Activated CD4-positive, alpha-beta T cell treated with anti-CD3 and anti-CD28 coated beads, Interleukin-2, amount 50 U/mL, for 4 hours (primary cell): ENCODE measurements at regions not wholly inside any gene's neighbourhood (a gene's known extent, or its start where the extent isn't known, plus 50 kb on each side); places are given as distances from the start of the nearest gene placed in this dataset.
A peak's percentile ranks its signal among the peaks of the same experiment; 100 is the strongest.

Source experiments
- DNase-seq, 2 experiments: peaks; one replicate each; pipeline ENCODE4 v3.0.0-alpha.2; 2020

GRCh38 chr4:104811727-104812126 lies 317.0 kb upstream of the CXXC4 start:
- no peak for DNase-seq

GRCh38 chr4:104815665-104816064 lies 321.0 kb upstream of the CXXC4 start:
- DNase-seq: no peak

- DNase-seq: no peak
Measured at GRCh38 chr4:104818579-104818978, 323.9 kb upstream of the CXXC4 start.

GRCh38 chr4:104826171-104826570 lies 320.5 kb upstream of the TET2 start:
- no peak for DNase-seq

GRCh38 chr4:104829761-104830160 lies 316.9 kb upstream of the TET2 start:
- DNase-seq: no peak

- DNase-seq: no peak
Measured at GRCh38 chr4:104848597-104849225, 298.0 kb upstream of the TET2 start.

- DNase-seq: no peak
Measured at GRCh38 chr4:104859601-104860237, 287.0 kb upstream of the TET2 start.

- DNase-seq: peak; percentile 12 to 18
Measured at GRCh38 chr4:104860238-104861123, 286.2 kb upstream of the TET2 start.

GRCh38 chr4:104866809-104867208 lies 279.9 kb upstream of the TET2 start:
- DNase-seq: no peak

- DNase-seq: no peak
Measured at GRCh38 chr4:104868533-104868932, 278.1 kb upstream of the TET2 start.

- DNase-seq: no peak
Measured at GRCh38 chr4:104868958-104869357, 277.7 kb upstream of the TET2 start.

- DNase-seq: no peak
Measured at GRCh38 chr4:104869831-104870230, 276.8 kb upstream of the TET2 start.

- no peak for DNase-seq
Measured at GRCh38 chr4:104870495-104871233, 276.0 kb upstream of the TET2 start.

- no peak for DNase-seq
Measured at GRCh38 chr4:104878936-104879335, 267.7 kb upstream of the TET2 start.

GRCh38 chr4:104879367-104879766 lies 267.3 kb upstream of the TET2 start:
- DNase-seq: no peak

GRCh38 chr4:104879854-104880253 lies 266.8 kb upstream of the TET2 start:
- DNase-seq: no peak

- DNase-seq: no peak
Measured at GRCh38 chr4:104881136-104881886, 265.4 kb upstream of the TET2 start.

GRCh38 chr4:104890598-104891275 lies 255.9 kb upstream of the TET2 start:
- no peak for DNase-seq

- DNase-seq: no peak
Measured at GRCh38 chr4:104896660-104897645, 249.7 kb upstream of the TET2 start.

GRCh38 chr4:104899863-104900262 lies 246.8 kb upstream of the TET2 start:
- DNase-seq: no peak

- DNase-seq: no peak
Measured at GRCh38 chr4:104901438-104901837, 245.2 kb upstream of the TET2 start.
